Stimulated activated CD8-positive, alpha-beta memory T cell treated with anti-CD3 and anti-CD28 coated beads, Interleukin-12 subunit alpha, Interleukin-12 subunit beta, amount 100 ng/mL, for 4 hours (primary cell): ENCODE measurements at regions not wholly inside any gene's neighbourhood (a gene's known extent, or its start where the extent isn't known, plus 50 kb on each side); places are given as distances from the start of the nearest gene placed in this dataset.
"Not testable (repeated sequence)": the region's sequence is repeated elsewhere in the genome, so short reads cannot be mapped to it uniquely, and the experiment has no call there.

Experiments
- DNase-seq: peaks from one replicate; pipeline ENCODE4 v3.0.0-alpha.2; 2020; ENCODE audit warnings: low read depth

GRCh38 chr1:244106837-244107493, 55.9 kb downstream of the ZBTB18 start:
- DNase-seq: no peak

DNA sequence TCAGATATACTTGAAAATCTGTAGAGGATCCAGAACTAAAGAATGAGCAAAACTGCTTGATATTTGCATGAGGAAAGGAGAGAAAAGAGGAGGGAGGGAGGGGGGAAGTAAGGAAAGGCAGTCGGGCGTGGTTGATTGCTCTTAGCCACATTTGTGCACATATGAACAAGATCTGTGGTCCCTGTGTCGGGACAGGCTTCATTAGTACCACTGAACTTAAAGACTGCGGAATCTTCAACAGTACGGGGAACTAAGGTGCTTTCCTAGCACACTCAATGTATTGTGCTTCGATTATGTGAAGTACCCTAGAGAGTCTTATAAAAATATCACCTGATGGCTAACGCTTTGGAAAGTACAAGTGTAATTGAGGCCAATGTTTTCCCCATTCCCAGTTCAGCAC, 59.9 kb downstream of the ZBTB18 start:
- no peak for DNase-seq

DNA sequence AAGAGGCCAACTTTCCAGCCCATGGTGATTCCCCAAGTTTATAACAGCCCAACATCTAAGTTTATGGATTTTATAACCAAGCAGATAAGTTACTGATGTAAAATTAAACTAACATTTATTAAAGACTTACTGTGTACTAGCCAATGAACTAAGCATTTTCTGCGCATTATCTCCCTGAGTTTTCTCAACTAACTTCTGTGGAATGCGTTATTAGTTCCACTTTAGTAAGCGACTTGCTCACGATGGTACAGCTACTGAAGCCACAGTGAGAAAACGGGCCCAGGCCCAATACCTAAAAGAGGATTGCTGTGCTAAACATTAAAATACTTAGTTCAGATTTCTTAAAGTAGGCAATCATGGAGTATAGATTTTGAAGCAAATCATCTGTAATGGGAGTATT, 61.0 kb downstream of the ZBTB18 start:
- no peak for DNase-seq

DNA sequence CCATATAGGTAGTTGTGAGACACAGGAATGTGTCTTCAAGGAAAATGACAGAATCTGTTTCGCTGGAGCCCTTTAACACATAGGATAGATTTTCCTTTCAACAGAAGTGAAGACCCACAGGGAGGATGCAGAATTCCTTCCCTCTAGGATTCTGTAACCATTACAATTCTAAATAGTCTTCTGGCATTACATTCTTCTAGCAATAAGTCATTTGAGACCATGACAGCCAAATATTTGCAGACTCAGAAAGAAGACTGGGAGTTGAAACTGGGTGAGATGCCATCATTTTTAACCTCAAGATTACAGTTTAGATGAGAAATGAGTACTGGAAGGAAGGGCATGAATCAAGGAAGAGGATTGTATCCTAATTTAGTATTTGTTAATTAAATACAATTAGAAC, 61.6 kb downstream of the ZBTB18 start:
- DNase-seq: no peak

- no peak for DNase-seq
Measured at GRCh38 chr1:244113532-244114320, 62.6 kb downstream of the ZBTB18 start.

DNA sequence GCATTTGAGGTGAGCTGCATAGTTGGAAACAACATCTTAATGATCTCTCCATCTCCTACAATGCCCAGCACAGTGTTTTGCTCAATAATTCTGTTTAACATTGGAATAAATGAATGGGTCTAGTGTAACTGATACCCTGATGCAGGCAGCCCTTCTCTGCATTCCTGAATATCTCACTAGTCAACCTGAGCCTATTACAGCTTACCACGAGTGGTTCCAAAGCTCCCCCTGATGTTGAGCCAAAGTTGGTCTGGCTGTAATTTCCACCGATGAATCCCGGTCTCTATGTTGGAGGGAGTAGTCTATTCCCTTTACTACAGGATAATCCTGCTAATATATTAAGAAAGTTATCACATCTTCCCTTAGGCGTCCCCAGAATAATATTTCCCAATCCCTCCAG, 63.8 kb downstream of the ZBTB18 start:
- no peak for DNase-seq

GRCh38 chr1:244116946-244117345, 65.9 kb downstream of the ZBTB18 start:
- DNase-seq: no peak

GRCh38 chr1:244118109-244118761, 67.2 kb downstream of the ZBTB18 start:
- no peak for DNase-seq

DNA sequence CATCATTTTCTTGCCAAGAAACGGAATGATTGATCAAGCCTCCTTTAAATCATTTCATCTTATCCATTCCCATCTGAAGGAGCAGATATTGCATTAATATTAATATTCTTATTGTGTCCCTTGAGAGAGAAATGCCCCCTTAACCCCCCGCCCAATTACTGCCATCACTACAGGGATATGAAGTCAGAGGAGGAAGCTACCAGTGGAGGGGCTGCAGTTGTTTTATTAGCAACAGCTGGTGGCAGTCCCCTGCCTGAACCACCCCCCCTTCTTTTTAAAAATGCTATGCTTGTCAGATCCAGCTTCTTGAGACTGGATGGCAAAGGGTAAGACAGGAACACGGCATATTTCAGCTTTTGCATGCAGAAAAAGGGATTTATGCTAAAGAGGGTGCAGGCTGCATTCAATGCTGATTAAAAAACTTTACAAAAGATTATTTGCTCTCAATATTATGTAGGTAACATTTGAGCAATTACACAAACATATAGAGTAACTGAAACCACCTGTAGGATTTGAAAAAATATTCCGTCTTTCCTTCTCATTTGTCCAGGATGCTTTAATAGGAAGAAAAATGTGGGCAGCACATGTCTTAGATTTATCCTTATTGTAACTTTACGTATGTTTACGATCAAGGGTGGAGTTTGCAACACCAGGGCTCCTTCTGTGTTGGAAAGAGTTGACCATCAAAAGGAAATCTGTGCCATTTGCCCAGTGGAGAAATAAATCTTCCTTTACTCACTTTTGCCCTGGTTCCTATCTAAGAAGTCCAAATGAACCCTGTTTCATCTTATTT, 77.7 kb downstream of the ZBTB18 start:
- no peak for DNase-seq

DNA sequence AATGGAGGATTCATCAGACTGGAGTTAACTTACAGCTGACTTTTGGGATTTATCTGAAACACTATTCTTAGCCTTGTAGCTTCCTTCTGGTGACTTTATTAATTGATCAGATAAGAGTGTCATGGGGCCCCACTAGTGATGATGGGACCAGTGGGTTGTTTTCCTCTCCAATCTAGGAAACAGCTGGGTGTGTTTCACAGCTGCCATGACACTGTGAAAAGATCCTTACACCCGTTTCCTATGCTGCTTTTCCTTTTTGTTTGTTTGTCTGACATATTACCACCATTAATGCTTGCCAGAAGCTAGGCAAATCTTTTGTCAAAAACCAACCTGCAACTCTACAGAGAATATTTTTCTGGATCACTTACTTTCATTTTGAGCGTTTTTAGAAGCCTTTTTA, 86.2 kb downstream of the ZBTB18 start:
- DNase-seq: no peak

- DNase-seq: no peak
Measured at GRCh38 chr1:244137725-244138124, 86.6 kb downstream of the ZBTB18 start.

DNA sequence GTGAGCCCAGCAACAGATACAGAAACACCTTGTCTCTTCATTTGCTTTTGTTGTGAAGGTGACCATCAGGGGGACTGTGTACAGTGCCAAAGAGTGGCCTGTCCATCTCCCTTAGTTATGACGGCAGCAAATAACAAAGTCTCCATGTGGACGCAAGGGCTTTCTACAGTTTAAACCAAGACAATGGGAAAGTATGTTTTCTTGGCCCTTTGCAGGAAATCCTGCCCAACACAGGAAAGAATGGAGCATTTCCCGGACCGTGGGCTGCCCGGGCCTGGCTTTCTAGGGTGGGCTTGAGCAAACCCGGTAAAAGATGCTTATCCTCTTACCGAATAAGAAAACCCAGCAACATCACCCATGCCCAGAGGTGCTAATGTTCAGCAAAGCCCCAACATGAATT, 87.3 kb downstream of the ZBTB18 start:
- no peak for DNase-seq

DNA sequence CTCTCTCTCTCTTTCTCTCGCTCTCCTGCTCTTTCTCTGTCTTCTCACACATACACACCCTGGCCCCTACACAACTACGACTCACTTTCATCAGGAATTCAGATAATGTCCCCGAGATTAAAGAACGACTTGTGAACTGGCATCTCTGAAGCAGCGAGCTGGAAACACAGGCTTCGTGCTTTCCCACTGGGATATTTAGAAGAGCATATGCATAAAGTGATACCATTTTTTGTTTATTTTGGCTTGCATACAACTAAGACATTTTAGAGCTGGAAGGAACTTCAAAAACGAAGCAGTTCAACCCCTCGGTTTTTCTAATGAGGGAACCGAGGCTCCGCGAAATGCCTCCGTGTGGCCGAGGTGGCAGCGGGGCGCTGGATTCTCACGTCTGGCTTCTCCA, 88.6 kb downstream of the ZBTB18 start:
- no peak for DNase-seq

DNA sequence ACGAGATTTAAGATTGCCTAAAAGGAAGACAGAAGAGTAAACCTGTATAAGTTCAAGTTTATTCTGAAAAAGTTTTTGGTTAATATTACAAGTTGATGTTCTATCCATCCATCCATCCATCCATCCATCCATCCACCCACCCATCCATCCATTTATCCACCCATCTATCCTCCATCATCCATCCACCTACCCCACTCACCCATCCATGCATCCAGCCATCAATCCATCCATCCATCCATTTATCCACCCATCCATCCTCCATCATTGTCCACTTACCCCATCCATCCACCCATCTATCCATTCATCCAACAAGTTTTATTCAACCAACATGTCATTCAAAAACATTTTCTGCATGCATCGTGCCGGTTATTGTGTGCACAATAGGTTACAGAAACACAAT, 89.3 kb downstream of the ZBTB18 start:
- DNase-seq: no peak

DNA sequence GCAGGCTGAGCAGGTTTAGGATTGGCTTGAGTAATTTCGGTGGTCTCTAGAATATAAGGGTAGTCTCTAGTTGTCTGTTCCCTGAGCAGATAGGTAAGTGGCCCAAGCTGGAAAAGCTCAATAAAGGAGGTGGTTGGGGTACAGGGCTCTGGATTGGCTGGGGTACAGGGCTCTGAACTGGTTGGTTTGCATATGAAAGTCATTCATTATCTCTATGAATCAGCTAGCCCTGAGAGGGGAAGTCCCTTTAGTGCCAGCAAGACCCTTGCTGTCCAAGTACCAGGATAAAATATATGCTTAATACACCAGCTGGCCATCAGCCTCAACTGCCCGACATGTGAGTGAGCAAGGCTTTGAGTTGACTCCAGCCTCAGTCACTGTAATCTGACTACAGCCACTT, 93.0 kb downstream of the ZBTB18 start:
- DNase-seq: no peak

DNA sequence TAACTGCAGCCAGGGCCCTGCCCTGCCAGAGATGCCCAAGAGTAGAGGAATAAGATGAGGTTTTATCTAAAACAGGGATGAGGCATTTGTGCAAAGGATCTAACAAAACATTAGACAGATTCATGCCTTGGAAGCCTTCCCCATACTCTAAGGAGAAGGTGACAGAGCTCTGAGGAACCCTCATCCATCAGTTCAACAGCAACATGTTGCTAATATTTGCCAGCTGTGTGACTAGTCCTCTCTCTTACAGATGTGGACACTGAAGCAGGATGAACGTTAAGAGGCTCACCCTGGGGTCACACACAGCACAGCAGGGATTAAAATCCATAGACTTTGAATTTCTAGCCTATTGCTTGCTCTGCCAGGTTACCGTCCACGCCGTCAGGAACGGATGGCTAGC, 99.0 kb downstream of the ZBTB18 start:
- DNase-seq: no peak

DNA sequence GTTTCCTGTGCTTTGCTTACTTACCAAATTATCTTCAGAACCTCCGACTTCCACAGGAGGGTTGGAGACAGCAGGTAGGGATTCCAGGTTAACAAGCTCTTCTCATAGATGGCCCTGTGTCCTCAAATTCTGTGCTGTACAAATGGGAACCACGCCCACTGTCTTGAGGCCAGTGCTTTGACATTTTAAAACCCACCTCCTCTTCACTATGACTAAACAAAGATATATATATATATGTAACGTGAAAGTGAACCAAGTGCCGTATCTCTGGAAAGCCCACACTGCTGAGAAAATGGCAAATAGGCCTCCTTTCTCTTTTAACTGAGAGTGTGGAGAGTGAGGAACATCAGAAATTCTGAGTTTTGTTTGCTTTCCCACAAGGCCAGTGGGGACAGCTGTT, 99.6 kb downstream of the ZBTB18 start:
- DNase-seq: no peak

DNA sequence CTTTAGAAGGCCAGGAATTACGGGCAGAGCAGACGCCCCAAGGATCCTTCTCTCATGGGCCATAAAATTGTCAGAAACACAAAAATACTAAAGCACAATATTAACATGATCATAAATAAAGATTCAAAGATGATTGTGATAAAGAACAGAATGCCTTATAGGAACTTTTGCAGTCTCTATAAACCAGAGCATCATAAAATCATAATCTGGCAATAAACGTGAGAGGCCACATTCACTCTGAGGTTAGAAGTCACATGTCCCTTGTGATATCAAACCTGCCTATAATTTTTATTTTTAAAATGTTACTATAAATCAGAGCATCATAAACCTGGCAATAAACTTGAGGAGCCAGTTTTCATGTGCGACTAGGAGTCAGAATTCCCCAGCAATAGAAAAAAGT, 100.5 kb downstream of the ZBTB18 start:
- no peak for DNase-seq

- DNase-seq: no peak
Measured at GRCh38 chr1:244154508-244154871, 103.4 kb downstream of the ZBTB18 start.

- DNase-seq: no peak
Measured at GRCh38 chr1:244154872-244155531, 103.9 kb downstream of the ZBTB18 start.

GRCh38 chr1:244155661-244156060, 104.6 kb downstream of the ZBTB18 start:
- no peak for DNase-seq

- DNase-seq: not testable (repeated sequence)
Measured at GRCh38 chr1:244156617-244157016, 105.5 kb downstream of the ZBTB18 start.
